Activated naive CD4-positive, alpha-beta T cell treated with anti-CD3 and anti-CD28 coated beads for 36 hours (primary cell): ENCODE measurements at regions not wholly inside any gene's neighbourhood (a gene's known extent, or its start where the extent isn't known, plus 50 kb on each side); places are given as distances from the start of the nearest gene placed in this dataset.
"Not testable (repeated sequence)": the region's sequence is repeated elsewhere in the genome, so short reads cannot be mapped to it uniquely, and the experiment has no call there.

Experiments
- CTCF ChIA-PET: fragments of 350-600 bp; sonication (Branson Sonifier 250); formaldehyde crosslinking; loops from one replicate; lab custom pipeline; 2021; ENCODE audit warnings: antibody characterized with exemption; lab: Charles Lee
- DNase-seq: peaks from one replicate; pipeline ENCODE4 v3.0.0-alpha.2; 2020
- H3K27ac Mint-ChIP-seq: one replicate; pipeline ENCODE4 v1.8.0; 2021; ENCODE audit warnings: mild to moderate bottlenecking, mixed read lengths
- H3K27me3 Mint-ChIP-seq: one replicate; pipeline ENCODE4 v1.8.0; 2021; ENCODE audit warnings: low read depth, mixed read lengths
- H3K36me3 Mint-ChIP-seq: one replicate; pipeline ENCODE4 v1.8.0; 2021; ENCODE audit warnings: low read depth, mixed read lengths
- H3K4me1 Mint-ChIP-seq: one replicate; pipeline ENCODE4 v1.8.0; 2021; ENCODE audit warnings: low read depth, mixed read lengths
- H3K4me3 Mint-ChIP-seq: one replicate; pipeline ENCODE4 v1.8.0; 2021; ENCODE audit warnings: mild to moderate bottlenecking, moderate library complexity, mixed read lengths
- H3K9me3 Mint-ChIP-seq: one replicate; pipeline ENCODE4 v1.8.0; 2021; ENCODE audit warnings: mixed read lengths
- intact Hi-C: fragments of 100-400 bp; cut with micrococcal nuclease; formaldehyde crosslinking; loops from one replicate; pipeline ENCODE4 v1.15.1; 2023

DNA sequence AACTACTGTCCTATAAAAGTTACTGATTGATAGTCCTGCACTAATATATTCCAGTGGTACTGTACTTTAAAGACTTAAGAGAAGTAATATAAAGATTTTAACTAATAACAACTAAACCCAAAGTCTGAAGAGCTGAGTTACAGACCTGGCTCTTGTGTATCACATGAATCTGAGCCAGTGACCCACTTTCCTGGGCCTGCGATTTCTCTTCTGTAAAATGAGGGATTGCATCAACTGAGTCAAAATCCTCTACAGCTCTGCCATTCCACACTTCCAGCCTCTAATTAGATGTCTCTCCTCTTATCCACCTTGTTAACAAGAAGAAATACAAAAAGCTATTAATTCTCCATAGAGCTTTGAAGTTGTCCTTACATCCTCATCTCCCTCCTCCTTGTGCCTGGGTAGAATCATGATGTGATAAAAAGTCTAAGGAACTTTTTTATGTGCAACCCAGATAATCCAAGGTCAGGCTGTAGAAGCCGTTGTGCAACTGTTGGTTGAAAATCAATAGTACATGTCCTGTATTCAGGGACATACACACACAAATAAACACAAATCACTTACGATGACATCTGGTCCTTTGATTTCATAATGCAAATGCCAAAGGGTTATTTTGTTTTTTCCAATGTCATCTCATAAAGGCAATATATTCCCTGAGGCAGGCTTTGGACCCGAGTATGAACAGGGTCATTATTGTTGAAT lies 410.3 kb downstream of the KCNA4 start:
- Mint-ChIP-seq H3K4me1 (no peaks in the 10 kb centered on the region), H3K36me3 (no peaks in the 10 kb centered on the region), H3K9me3 (peaks cover 3% of the 10 kb centered on the region), H3K27ac (no peak overlapping the region), H3K27me3 (no peaks in the 10 kb centered on the region), H3K4me3 (no peak overlapping the region)
- intact Hi-C loops, result no loop called here
- DNase-seq, result no peak
- CTCF ChIA-PET, result no interaction called here

DNA sequence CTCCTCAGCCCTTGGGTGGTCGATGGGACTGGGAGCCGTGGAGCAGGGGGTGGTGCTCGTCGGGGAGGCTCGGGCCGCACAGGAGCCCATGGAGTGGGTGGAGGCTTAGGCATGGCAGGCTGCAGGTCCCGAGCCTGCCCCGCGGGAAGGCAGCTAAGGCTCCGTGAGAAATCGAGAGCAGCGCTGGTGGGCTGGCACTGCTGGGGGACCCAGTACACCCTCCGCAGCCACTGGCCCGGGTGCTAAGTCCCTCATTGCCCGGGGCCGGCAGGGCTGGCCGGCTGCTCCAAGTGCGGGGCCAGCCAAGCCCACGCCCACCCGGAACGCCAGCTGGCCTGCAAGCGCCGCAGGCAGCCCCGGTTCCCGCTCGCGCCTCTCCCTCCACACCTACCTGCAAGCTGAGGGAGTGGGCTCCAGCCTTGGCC lies 416.7 kb downstream of the KCNA4 start:
- CTCF ChIA-PET, H3K27me3 Mint-ChIP-seq: not testable (repeated sequence)

DNA sequence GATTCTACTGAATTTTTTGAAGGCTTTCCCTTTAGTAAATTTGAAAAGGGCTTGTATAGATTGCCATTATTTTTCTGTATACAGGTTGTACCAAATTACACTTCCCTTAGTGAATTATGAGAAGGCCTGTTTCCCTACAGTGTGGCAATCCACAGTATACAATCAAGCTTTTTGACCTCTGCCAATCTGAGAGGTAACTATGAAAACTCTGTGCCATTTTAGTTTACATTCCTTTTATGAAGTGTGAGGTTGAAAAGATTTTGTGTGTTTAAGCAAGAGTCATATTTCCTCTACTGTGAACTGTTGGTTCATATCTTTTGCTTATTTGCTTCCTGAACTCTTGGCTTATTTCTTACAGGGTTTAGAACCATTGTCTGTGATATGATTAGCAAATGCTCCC lies 432.5 kb downstream of the KCNA4 start:
- no peaks in the 10 kb centered on the region for H3K27me3 Mint-ChIP-seq
- intact Hi-C loops, result no loop called here
- CTCF ChIA-PET, result no interaction called here

More for the DNA sequence above, 416.7 kb downstream of the KCNA4 start:
- H3K4me1 Mint-ChIP-seq, H3K36me3 Mint-ChIP-seq, intact Hi-C loops, DNase-seq, H3K27ac Mint-ChIP-seq, H3K9me3 Mint-ChIP-seq, H3K4me3 Mint-ChIP-seq: not testable (repeated sequence)

DNA sequence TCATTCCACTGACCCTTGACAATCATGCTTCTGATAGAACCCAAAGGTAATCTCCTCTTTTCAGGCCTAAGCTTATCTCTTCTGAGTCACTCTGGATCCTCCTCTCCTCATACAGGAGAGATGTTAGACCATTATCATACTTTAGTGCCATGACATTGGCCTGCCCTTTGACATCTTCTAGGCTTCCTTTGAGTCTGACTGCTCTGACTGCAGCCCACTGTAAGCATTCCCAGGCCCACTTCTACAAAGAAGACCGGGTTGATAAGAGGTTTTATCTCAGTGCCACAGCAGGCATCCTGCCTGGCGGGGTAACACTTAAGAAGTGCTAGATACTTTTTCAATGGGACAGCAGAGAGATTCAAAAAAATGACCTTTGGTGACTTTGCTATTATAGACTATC lies 438.0 kb downstream of the KCNA4 start:
- CTCF ChIA-PET, result no interaction called here
- no peak overlapping the region for H3K27ac Mint-ChIP-seq
- no peaks in the 10 kb centered on the region for H3K36me3 Mint-ChIP-seq
- no peaks in the 10 kb centered on the region for H3K4me1 Mint-ChIP-seq
- DNase-seq, result no peak
- no peak overlapping the region for H3K4me3 Mint-ChIP-seq
- peaks cover 20% of the 10 kb centered on the region for H3K9me3 Mint-ChIP-seq
- intact Hi-C loops, result no loop called here
- no peaks in the 10 kb centered on the region for H3K27me3 Mint-ChIP-seq

More for the DNA sequence above, 432.5 kb downstream of the KCNA4 start:
- H3K4me3 Mint-ChIP-seq, result no peak overlapping the region
- H3K27ac Mint-ChIP-seq, result no peak overlapping the region
- H3K9me3 Mint-ChIP-seq, result peaks cover 12% of the 10 kb centered on the region
- no peak for DNase-seq
- H3K4me1 Mint-ChIP-seq, result no peaks in the 10 kb centered on the region
- no peaks in the 10 kb centered on the region for H3K36me3 Mint-ChIP-seq

DNA sequence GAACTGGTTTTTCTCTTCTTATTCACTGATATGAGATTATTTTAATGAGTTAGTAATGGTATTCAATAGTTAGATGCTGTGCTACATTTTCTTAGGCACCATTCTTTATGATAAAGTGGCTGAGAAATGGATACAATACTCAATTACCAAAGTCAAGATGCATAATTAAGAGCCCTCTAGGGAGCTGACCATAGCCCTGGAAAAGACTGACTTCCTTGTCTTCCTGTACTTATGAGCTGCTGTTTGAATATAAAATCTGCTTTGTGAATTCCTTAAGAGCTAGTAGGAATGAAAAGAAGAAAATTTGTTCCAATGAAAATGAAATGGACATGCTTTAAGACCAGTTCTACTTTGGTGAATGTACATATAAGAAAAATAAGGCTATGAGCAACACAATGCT lies 452.3 kb downstream of the KCNA4 start:
- Mint-ChIP-seq H3K27me3 (no peaks in the 10 kb centered on the region), H3K9me3 (peaks cover 7% of the 10 kb centered on the region), H3K36me3 (no peaks in the 10 kb centered on the region), H3K27ac (no peak overlapping the region), H3K4me3 (no peak overlapping the region), H3K4me1 (no peaks in the 10 kb centered on the region)
- no peak for DNase-seq
- CTCF ChIA-PET, result no interaction called here
- intact Hi-C loops, result no loop called here

DNA sequence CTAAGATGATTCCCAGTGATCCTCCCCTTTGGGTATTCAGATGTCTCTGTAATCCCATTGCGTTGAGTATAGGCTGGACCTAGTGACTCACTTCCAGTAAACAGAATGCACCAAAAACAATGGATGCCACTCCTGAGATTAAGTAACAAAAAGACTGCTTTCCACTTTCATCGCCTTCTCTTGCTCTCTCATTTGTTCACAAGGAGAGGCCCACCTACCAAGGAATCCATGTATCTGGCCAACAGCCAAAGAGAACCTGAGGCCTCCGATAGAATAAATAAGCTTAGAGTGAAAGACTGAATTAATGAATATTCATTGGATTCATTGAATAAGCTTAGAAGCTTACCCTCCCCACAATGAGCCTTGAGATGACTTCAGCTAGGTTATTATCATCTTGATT lies 454.6 kb downstream of the KCNA4 start:
- Mint-ChIP-seq H3K36me3 (no peaks in the 10 kb centered on the region), H3K9me3 (peaks cover 5% of the 10 kb centered on the region), H3K27me3 (no peaks in the 10 kb centered on the region), H3K4me3 (no peak overlapping the region), H3K27ac (no peak overlapping the region), H3K4me1 (no peaks in the 10 kb centered on the region)
- CTCF ChIA-PET, result no interaction called here
- intact Hi-C loops, result no loop called here
- no peak for DNase-seq

DNA sequence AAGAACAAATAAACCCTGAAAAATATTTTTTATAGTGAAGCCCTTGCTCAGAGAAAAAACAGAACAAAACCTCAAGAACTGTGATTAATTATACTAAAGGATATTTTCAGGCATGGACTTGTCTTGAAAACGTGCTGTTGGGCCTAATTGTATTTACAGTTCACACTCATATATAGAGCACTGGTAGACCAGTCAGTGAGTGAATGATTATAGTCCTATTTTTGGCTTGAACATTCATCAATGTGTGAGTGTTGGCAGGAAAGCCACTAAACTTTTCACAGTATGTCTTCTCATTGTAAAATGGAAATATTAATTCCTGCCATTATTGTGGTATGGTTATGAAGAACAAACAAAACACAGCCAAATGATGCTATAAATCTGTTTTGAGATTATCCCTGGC lies 462.8 kb downstream of the KCNA4 start:
- intact Hi-C loops, result no loop called here
- no peak overlapping the region for H3K4me3 Mint-ChIP-seq
- H3K9me3 Mint-ChIP-seq, result peaks cover 5% of the 10 kb centered on the region
- no peak overlapping the region for H3K27ac Mint-ChIP-seq
- H3K4me1 Mint-ChIP-seq, result no peaks in the 10 kb centered on the region
- H3K36me3 Mint-ChIP-seq, result no peaks in the 10 kb centered on the region
- DNase-seq, result no peak
- CTCF ChIA-PET, result interaction anchor here (0.7 kb wide), 1 partner anchor 732 kb away, joined by 4 read pairs; no protein-coding TSS in a partner anchor
- no peaks in the 10 kb centered on the region for H3K27me3 Mint-ChIP-seq

DNA sequence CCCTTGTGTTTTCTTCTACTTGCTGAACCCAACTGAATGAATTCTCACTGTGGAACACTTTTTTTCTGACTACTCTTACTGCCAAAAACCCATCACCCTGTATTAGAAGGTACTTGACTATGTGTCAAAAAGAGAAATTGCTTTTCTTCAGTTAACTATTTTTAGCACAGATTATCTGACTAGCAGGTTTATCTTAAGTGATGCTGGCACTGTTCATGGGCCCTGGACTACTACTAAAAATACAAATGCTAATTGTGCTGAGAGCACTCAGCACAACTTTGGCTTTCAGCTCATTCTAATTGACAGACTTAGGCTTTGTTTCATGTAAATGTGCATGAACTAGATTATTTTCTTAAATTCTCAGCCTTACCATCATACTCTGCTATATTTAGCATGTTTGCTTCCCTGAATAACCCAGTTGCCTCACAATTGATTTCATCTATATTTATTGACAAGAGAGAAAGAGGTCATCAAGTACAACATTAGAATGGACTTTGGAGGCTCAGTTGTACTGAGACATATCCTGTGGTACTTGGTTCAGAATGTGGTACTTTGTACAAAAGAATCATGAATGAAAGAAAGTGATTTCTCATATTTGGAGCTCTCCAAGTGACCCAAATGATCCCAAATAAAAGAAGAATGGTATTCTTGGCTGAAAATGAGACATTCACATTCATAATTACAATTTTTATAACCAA lies 478.3 kb downstream of the KCNA4 start:
- peaks cover 2% of the 10 kb centered on the region for H3K9me3 Mint-ChIP-seq

DNA sequence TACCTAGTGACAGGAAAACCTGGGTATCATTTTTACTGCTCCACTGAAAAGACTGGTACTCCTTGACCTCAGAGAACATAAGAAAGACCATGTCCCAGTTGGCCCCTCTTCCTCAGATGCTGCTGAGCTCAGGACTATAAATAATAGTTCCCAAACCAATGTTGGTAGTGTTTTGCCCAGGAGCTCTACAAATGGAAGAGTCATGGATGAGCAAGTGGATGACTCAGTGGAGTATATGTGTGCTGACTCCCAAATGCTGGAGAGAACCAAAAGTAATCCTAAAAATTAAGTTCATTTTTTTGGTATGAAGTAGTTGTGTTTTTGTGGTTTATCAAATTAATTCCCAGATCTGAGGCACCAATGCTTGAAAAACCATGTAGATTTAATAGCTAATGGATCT lies 482.0 kb downstream of the KCNA4 start:
- no peak overlapping the region for H3K4me3 Mint-ChIP-seq
- intact Hi-C loops, result no loop called here
- no peaks in the 10 kb centered on the region for H3K4me1 Mint-ChIP-seq
- H3K27me3 Mint-ChIP-seq, result no peaks in the 10 kb centered on the region
- no peak overlapping the region for H3K27ac Mint-ChIP-seq
- H3K9me3 Mint-ChIP-seq, result peaks cover 2% of the 10 kb centered on the region
- DNase-seq, result no peak
- no peaks in the 10 kb centered on the region for H3K36me3 Mint-ChIP-seq
- CTCF ChIA-PET, result interaction anchor here (0.6 kb wide), 1 partner anchor 598 kb away, joined by 3 read pairs; no protein-coding TSS in a partner anchor

More for the DNA sequence above, 478.3 kb downstream of the KCNA4 start:
- H3K27me3 Mint-ChIP-seq, result no peaks in the 10 kb centered on the region
- intact Hi-C loops, result no loop called here
- no peaks in the 10 kb centered on the region for H3K36me3 Mint-ChIP-seq
- CTCF ChIA-PET, result no interaction called here
- H3K27ac Mint-ChIP-seq, result no peak overlapping the region
- H3K4me1 Mint-ChIP-seq, result no peaks in the 10 kb centered on the region
- H3K4me3 Mint-ChIP-seq, result no peak overlapping the region
- no peak for DNase-seq

DNA sequence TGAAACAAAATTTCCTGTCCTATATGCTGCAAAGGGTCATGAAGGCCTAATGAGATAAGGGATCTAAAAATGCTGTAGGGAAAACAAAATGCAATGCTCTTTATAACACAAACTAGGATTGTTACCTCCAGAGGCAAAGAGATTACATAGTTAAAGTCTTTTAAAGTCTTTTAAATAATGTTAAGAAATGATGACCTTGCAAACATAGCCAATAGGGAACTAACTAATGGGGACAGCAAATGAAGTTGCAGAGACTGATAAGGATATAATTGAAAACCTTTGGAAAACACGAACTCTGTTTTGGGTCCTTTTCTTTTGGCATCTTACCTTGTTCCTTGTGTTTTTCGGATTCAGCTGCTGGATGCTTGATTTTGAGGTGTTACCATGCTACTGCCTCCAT lies 485.9 kb downstream of the KCNA4 start:
- Mint-ChIP-seq H3K27ac (no peak overlapping the region), H3K36me3 (no peaks in the 10 kb centered on the region), H3K4me1 (no peaks in the 10 kb centered on the region), H3K9me3 (peaks cover 7% of the 10 kb centered on the region), H3K27me3 (no peaks in the 10 kb centered on the region), H3K4me3 (no peak overlapping the region)
- intact Hi-C loops, result no loop called here
- CTCF ChIA-PET, result no interaction called here
- DNase-seq, result no peak

DNA sequence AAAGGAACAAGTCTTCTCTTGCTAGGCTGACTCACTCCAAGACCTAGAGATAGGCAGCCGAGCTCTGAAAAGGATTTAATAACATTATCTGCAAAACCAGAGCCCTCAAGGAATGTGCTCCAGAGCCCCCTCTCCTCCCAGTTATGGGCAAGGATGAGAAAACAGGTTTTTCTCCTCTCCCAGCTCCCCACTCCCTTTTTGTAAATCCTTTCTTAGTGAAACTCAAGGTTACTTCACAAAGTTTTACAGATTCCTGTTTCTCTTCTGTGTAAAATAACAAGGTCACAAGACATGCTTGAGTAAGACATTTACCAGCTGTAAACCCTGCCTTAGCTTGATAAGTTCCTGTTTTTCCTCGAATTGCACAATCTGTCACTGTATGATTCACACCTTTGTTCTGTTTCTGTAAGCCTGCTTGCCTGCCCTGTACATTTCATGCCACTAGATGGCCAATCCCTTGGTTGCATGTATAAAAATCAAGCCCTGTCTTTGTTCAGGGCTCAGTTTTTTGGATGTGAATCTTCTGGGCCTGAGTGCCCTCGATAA lies 489.4 kb downstream of the KCNA4 start:
- H3K36me3 Mint-ChIP-seq, result no peaks in the 10 kb centered on the region
- H3K4me1 Mint-ChIP-seq, result no peaks in the 10 kb centered on the region
- CTCF ChIA-PET, result no interaction called here
- H3K4me3 Mint-ChIP-seq, result no peak overlapping the region
- H3K27ac Mint-ChIP-seq, result no peak overlapping the region
- intact Hi-C loops, result no loop called here
- H3K9me3 Mint-ChIP-seq, result peaks cover 11% of the 10 kb centered on the region
- H3K27me3 Mint-ChIP-seq, result no peaks in the 10 kb centered on the region
- DNase-seq, result no peak

DNA sequence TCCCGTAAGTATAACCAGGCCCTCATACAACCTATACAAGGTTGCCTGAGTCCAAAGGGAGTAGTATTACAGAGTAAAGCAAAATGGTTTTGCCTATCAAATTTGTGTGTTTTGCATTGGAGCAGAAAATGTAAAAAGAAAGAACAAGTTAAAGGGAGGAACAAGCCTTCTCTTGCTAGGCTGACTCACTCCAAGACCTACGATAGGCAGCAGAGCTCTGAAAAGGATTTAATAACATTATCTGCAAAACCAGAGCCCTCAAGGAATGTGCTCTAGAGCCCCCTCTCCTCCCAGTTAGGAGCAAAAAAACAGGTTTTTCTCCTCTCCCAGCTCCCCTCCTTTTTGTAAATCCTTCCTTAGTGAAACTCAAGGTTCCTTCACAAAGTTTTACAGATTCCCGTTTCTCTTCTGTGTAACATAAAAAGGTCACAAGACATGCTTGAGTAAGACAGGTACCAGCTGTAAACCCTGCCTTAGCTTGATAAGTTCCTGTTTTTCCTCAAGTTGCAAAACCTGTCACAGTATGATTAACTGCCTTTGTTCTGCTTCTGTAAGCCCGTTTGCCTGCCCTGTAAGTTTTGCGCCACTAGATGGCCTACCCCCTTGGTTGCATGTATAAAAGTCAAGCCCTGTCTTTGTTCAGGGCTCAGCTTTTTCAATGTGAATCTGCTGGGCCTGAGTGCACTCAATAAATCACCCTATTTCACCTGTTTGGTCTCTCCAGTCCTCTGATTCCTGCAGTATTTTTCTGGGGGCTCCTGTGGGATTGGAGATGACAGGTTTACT lies 498.2 kb downstream of the KCNA4 start:
- no peaks in the 10 kb centered on the region for H3K27me3 Mint-ChIP-seq
- H3K4me3 Mint-ChIP-seq, result no peak overlapping the region
- H3K4me1 Mint-ChIP-seq, result no peaks in the 10 kb centered on the region
- CTCF ChIA-PET, result no interaction called here
- peaks cover 19% of the 10 kb centered on the region for H3K9me3 Mint-ChIP-seq
- H3K36me3 Mint-ChIP-seq, result no peaks in the 10 kb centered on the region
- intact Hi-C loops, result no loop called here
- DNase-seq, result no peak
- no peak overlapping the region for H3K27ac Mint-ChIP-seq
